HCT116 (cell line): ENCODE measurements at regions not wholly inside any gene's neighbourhood (a gene's known extent, or its start where the extent isn't known, plus 50 kb on each side); places are given as distances from the start of the nearest gene placed in this dataset.

Experiments used
- ATAC-seq: fragments of 200-7000 bp; cut with Tn5 transposase; 2 replicates; pipeline ENCODE4 v1.9.1; 2020; ENCODE audit warnings: mild to moderate bottlenecking, moderate library complexity
- BruUV-seq: library from RNA; stranded (reverse); fragments of 400-500 nt; replicated peaks from 2 replicates; lab custom pipeline; 2021; lab: Mats Ljungman, UMichigan
- CTCF ChIA-PET: fragments of 300-600 bp; sonication (Branson Sonifier 250); formaldehyde crosslinking; loops from one replicate; lab custom pipeline; 2021; ENCODE audit warnings: antibody characterized with exemption; lab: Charles Lee
- POLR2A ChIA-PET: fragments of 300-600, 350-600 bp; sonication (Branson Sonifier 250); formaldehyde crosslinking; loops from one replicate; lab custom pipeline; 2021; ENCODE audit warnings: antibody characterized with exemption; lab: Charles Lee
- RAD21 ChIA-PET, 2 experiments: fragments of 300-600 bp; sonication (Branson Sonifier 250); formaldehyde crosslinking; loops; one replicate each; lab custom pipeline; 2023; ENCODE audit warnings: low total read pairs in 2 of 2; ENCODE audit not compliant: uncharacterized antibody in 2 of 2, unreplicated experiment in 2 of 2, low non-redundant PET in 1 of 2; lab: Charles Lee
- DNase-seq: peaks from one replicate; pipeline ENCODE4 v3.0.0-alpha.2; 2010; ENCODE audit warnings: low read depth, low spot score
- H2AFZ ChIP-seq: fragments of 200-600 bp; shearing (Covaris generic), sonication (generic); 2 replicates; pipeline ENCODE4 v1.6.1; 2017; ENCODE audit warnings: low read depth, mixed run types, mixed read lengths, antibody characterized with exemption, low read length; ENCODE audit not compliant: poor library complexity, severe bottlenecking
- H3K27ac ChIP-seq: 2 replicates; pipeline ENCODE4 v1.5.1; 2012; ENCODE audit warnings: low read depth, low read length
- H3K27me3 ChIP-seq: fragments of 200-600 bp; sonication (generic); 2 replicates; pipeline ENCODE4 v1.6.1; 2016; ENCODE audit warnings: mixed run types, low read length, mixed read lengths; ENCODE audit not compliant: insufficient read depth
- H3K36me3 ChIP-seq, 2 experiments: fragments of 200-500 bp in 1 of 2; fragments of 200-600 bp in 1 of 2; sonication (Bioruptor generic) in 1 of 2; sonication (generic) in 1 of 2; 2 replicates each; pipeline versions ENCODE4 v1.5.1 to v1.6.1; 2014 to 2016; ENCODE audit warnings: low read length in 2 of 2, inconsistent platforms in 1 of 2, mixed read lengths in 1 of 2, mixed run types in 1 of 2; ENCODE audit not compliant: insufficient read depth in 2 of 2, control insufficient read depth in 1 of 2
- H3K4me1 ChIP-seq, 2 experiments: fragments of 200-600 bp in 1 of 2; sonication (generic) in 1 of 2; 2 replicates each; pipeline versions ENCODE4 v1.5.1 to v1.6.1; 2012 to 2017; ENCODE audit warnings: low read length in 2 of 2, inconsistent platforms in 1 of 2, mild to moderate bottlenecking in 1 of 2, mixed read lengths in 1 of 2, mixed run types in 1 of 2, moderate library complexity in 1 of 2; ENCODE audit not compliant: insufficient read depth in 2 of 2, control insufficient read depth in 1 of 2
- H3K4me2 ChIP-seq: fragments of 200-600 bp; sonication (generic); 2 replicates; pipeline ENCODE4 v1.6.1; 2017; ENCODE audit warnings: mixed run types, low read length, mixed read lengths
- H3K4me3 ChIP-seq, 2 experiments: fragments of 200-600 bp in 1 of 2; sonication (generic) in 1 of 2; replicated peaks in 1 of 2; 2 replicates each; pipeline ENCODE4 v1.5.1; 2011 to 2016; ENCODE audit warnings: low read length in 2 of 2, control low read depth in 1 of 2, low read depth in 1 of 2, mild to moderate bottlenecking in 1 of 2, mixed read lengths in 1 of 2, mixed run types in 1 of 2
- H3K79me2 ChIP-seq: fragments of 200-600 bp; sonication (generic); 2 replicates; pipeline ENCODE4 v1.6.1; 2017; ENCODE audit warnings: mild to moderate bottlenecking, mixed run types, low read length, moderate library complexity, mixed read lengths; ENCODE audit not compliant: insufficient read depth
- H3K9ac ChIP-seq: fragments of 200-600 bp; sonication (generic); 2 replicates; pipeline ENCODE4 v1.6.1; 2016; ENCODE audit warnings: low read length, mixed read lengths
- H3K9me2 ChIP-seq: fragments of 200-600 bp; sonication (generic), shearing (Covaris generic); 2 replicates; pipeline ENCODE4 v1.6.1; 2017; ENCODE audit warnings: mixed run types, mild to moderate bottlenecking, moderate library complexity; ENCODE audit not compliant: insufficient read depth
- H3K9me3 ChIP-seq, 2 experiments: fragments of 200-500 bp in 1 of 2; fragments of 200-600 bp in 1 of 2; sonication (Bioruptor generic) in 1 of 2; sonication (generic) in 1 of 2; 2 replicates each; pipeline ENCODE4 v1.6.1; 2014 to 2017; ENCODE audit warnings: low read length in 2 of 2, mixed read lengths in 2 of 2, inconsistent platforms in 1 of 2, low read depth in 1 of 2, mild to moderate bottlenecking in 1 of 2, mixed run types in 1 of 2, moderate library complexity in 1 of 2; ENCODE audit not compliant: control insufficient read depth in 1 of 2, insufficient read depth in 1 of 2
- H4K20me1 ChIP-seq: fragments of 200-600 bp; sonication (generic), shearing (Covaris generic); 2 replicates; pipeline ENCODE4 v1.6.1; 2017; ENCODE audit warnings: mixed run types, mild to moderate bottlenecking, moderate library complexity; ENCODE audit not compliant: insufficient read depth
- ATF3 ChIP-seq: IDR thresholded peaks from 2 replicates; pipeline ENCODE4 v1.6.1; 2012
- CBX3 ChIP-seq: IDR thresholded peaks from 2 replicates; pipeline ENCODE4 v1.6.1; 2012; ENCODE audit warnings: low read depth
- CEBPB ChIP-seq: IDR thresholded peaks from 2 replicates; pipeline ENCODE4 v1.6.1; 2012; ENCODE audit warnings: low read depth
- ELF1 ChIP-seq: IDR thresholded peaks from 2 replicates; pipeline ENCODE4 v1.6.1; 2012; ENCODE audit warnings: low read depth, borderline replicate concordance
- EZH2 ChIP-seq: fragments of 200-600 bp; sonication (generic); IDR thresholded peaks from 2 replicates; pipeline ENCODE4 v1.6.1; 2017; ENCODE audit warnings: antibody characterized with exemption, mixed run types
- POLR2A ChIP-seq: IDR thresholded peaks from 2 replicates; pipeline ENCODE4 v1.7.0; 2011; ENCODE audit warnings: borderline replicate concordance; ENCODE audit not compliant: insufficient read depth, insufficient read length; ENCODE audit errors: extremely low read depth
- SIN3A ChIP-seq: IDR thresholded peaks from 2 replicates; pipeline ENCODE4 v1.6.1; 2012; ENCODE audit warnings: low read depth
- SP1 ChIP-seq: IDR thresholded peaks from 2 replicates; pipeline ENCODE4 v1.6.1; 2012; ENCODE audit warnings: low read depth
- SRF ChIP-seq: IDR thresholded peaks from 2 replicates; pipeline ENCODE4 v1.6.1; 2012; ENCODE audit warnings: low read depth
- YY1 ChIP-seq: IDR thresholded peaks from 2 replicates; pipeline ENCODE4 v1.6.1; 2011; ENCODE audit warnings: low read length, low read depth, moderate library complexity, mild to moderate bottlenecking; ENCODE audit not compliant: insufficient replicate concordance; ENCODE audit errors: extremely low read depth
- ZNF274 ChIP-seq: fragments of 200-500 bp; sonication (Bioruptor generic); IDR thresholded peaks from 2 replicates; pipeline ENCODE4 v1.6.1; 2014; ENCODE audit warnings: mild to moderate bottlenecking, low read depth, low read length, inconsistent platforms
- intact Hi-C: fragments of 100-400 bp; cut with micrococcal nuclease; formaldehyde crosslinking; loops from 2 replicates; pipeline ENCODE4 v1.10.0; 2022

- Histone ChIP-seq H4K20me1 (no peaks in the 10 kb centered on the region), H3K4me2 (no peak overlapping the region)
- ATAC-seq: no peak
- TF ChIP-seq ZNF274 (no peak), EZH2 (no peak), YY1 (no peak), SRF (no peak), SP1 (no peak), CEBPB (no peak), CBX3 (no peak), ELF1 (no peak), SIN3A (no peak), POLR2A (no peak)
- TF ChIP-seq, all 23 proteins: peak for 0
- Histone ChIP-seq H3K9me3 (no peaks in the 10 kb centered on the region), H3K4me1 (peaks cover 0 to 4% of the 10 kb centered on the region in 2 experiments; a peak in 1 of 4 replicates), H2AFZ (no peak overlapping the region), H3K36me3 (no peaks in the 10 kb centered on the region), H3K9me2 (no peaks in the 10 kb centered on the region), H3K79me2 (no peaks in the 10 kb centered on the region), H3K4me3 (no peak overlapping the region), H3K27ac (no peak overlapping the region), H3K9ac (no peak overlapping the region), H3K27me3 (no peaks in the 10 kb centered on the region)
- ChIA-PET CTCF (no interaction called here), POLR2A (no interaction called here), RAD21 (no interaction called here)
- DNase-seq: no peak
- no TSS peak for BruUV-seq
- intact Hi-C loops: no loop called here
These were observed 64.8 kb upstream of the MRPS6 start for GRCh38 chr21:34008618-34009017.

- DNase-seq (no peak), ATAC-seq (no peak)
- Histone ChIP-seq H3K4me3 (no peak overlapping the region), H4K20me1 (no peaks in the 10 kb centered on the region), H3K27ac (no peak overlapping the region), H3K79me2 (no peaks in the 10 kb centered on the region), H3K9me2 (no peaks in the 10 kb centered on the region), H3K4me1 (peaks cover 0 to 4% of the 10 kb centered on the region in 2 experiments; a peak in 1 of 4 replicates), H3K4me2 (no peak overlapping the region), H3K9ac (no peak overlapping the region), H2AFZ (no peak overlapping the region), H3K36me3 (no peaks in the 10 kb centered on the region), H3K9me3 (no peaks in the 10 kb centered on the region), H3K27me3 (no peaks in the 10 kb centered on the region)
- POLR2A ChIA-PET: no interaction called here
- CTCF ChIA-PET: no interaction called here
- no TSS peak for BruUV-seq
- TF ChIP-seq ATF3: no peak
- intact Hi-C loops: no loop called here
- RAD21 ChIA-PET: no interaction called here
These were observed 66.7 kb upstream of the MRPS6 start for GRCh38 chr21:34006611-34007168.
